CD14-positive monocyte (primary cell): ENCODE measurements at regions not wholly inside any gene's neighbourhood (a gene's known extent, or its start where the extent isn't known, plus 50 kb on each side); places are given as distances from the start of the nearest gene placed in this dataset.

Experiments
- DNase-seq, 3 donors: peaks; one replicate each; pipeline ENCODE4 v3.0.0-alpha.2; 2011 to 2022
- H2AFZ ChIP-seq: 2 replicates; pipeline ENCODE4 v1.6.0; 2012; ENCODE audit warnings: mild to moderate bottlenecking, low read depth, low read length, inconsistent platforms; ENCODE audit not compliant: insufficient read depth, poor library complexity, severe bottlenecking
- H3K27ac ChIP-seq, 2 donors: 1 replicate in 1 of 2; 2 replicates in 1 of 2; pipeline ENCODE4 v1.5.1; 2012 to 2013; ENCODE audit warnings: low read length in 2 of 2, control low read depth in 1 of 2, inconsistent platforms in 1 of 2, low read depth in 1 of 2, mild to moderate bottlenecking in 1 of 2
- H3K27me3 ChIP-seq, 2 donors: one replicate each; pipeline versions ENCODE4 v1.6.0 to v1.6.1; 2011 to 2013; ENCODE audit warnings: low read length in 2 of 2; ENCODE audit not compliant: control insufficient read depth in 2 of 2, insufficient read depth in 2 of 2
- H3K36me3 ChIP-seq, 2 donors: replicated peaks in 1 of 2; 1 replicate in 1 of 2; 2 replicates in 1 of 2; pipeline versions ENCODE4 v1.5.1 to v1.6.1; 2012 to 2013; ENCODE audit warnings: low read length in 2 of 2, control low read depth in 1 of 2, inconsistent platforms in 1 of 2, mild to moderate bottlenecking in 1 of 2; ENCODE audit not compliant: insufficient read depth in 2 of 2, control insufficient read depth in 1 of 2
- H3K4me1 ChIP-seq, 2 donors: 1 replicate in 1 of 2; 2 replicates in 1 of 2; pipeline versions ENCODE4 v1.5.1 to v1.6.1; 2012 to 2013; ENCODE audit warnings: low read length in 2 of 2, control low read depth in 1 of 2, inconsistent platforms in 1 of 2, mild to moderate bottlenecking in 1 of 2, moderate library complexity in 1 of 2; ENCODE audit not compliant: insufficient read depth in 2 of 2, control insufficient read depth in 1 of 2
- H3K4me2 ChIP-seq: replicated peaks from 2 replicates; pipeline ENCODE3; 2012; ENCODE audit warnings: low read length, moderate library complexity, mild to moderate bottlenecking; ENCODE audit not compliant: poor library complexity, severe bottlenecking; ENCODE audit errors: extremely low read depth
- H3K4me3 ChIP-seq, 3 experiments: fragments of 200-600 bp in 1 of 3; sonication (generic) in 1 of 3; replicated peaks in 1 of 3; 1 replicate in 2 of 3; 2 replicates in 1 of 3; pipeline ENCODE4 v1.5.1; 2011 to 2013; ENCODE audit warnings: low read length in 3 of 3, mild to moderate bottlenecking in 3 of 3, control low read depth in 2 of 3, low read depth in 2 of 3, inconsistent platforms in 1 of 3, moderate library complexity in 1 of 3
- H3K79me2 ChIP-seq: 2 replicates; pipeline ENCODE4 v1.6.0; 2012; ENCODE audit warnings: mild to moderate bottlenecking, control low read depth, inconsistent platforms, low read length, moderate library complexity; ENCODE audit not compliant: insufficient read depth
- H3K9ac ChIP-seq: 2 replicates; pipeline ENCODE4 v1.6.0; 2017; ENCODE audit warnings: low read length, mild to moderate bottlenecking; ENCODE audit not compliant: insufficient read depth, poor library complexity, severe bottlenecking
- H3K9me3 ChIP-seq, 2 donors: replicated peaks in 1 of 2; 1 replicate in 1 of 2; 2 replicates in 1 of 2; pipeline versions ENCODE4 v1.5.1 to v1.6.1; 2012 to 2013; ENCODE audit warnings: low read length in 2 of 2, control low read depth in 1 of 2; ENCODE audit not compliant: control insufficient read depth in 1 of 2, insufficient read depth in 1 of 2
- H4K20me1 ChIP-seq: 2 replicates; pipeline ENCODE4 v1.6.0; 2012; ENCODE audit warnings: mild to moderate bottlenecking, low read length, control low read depth, moderate library complexity; ENCODE audit not compliant: insufficient read depth
- H3K27ac Mint-ChIP-seq, 7 donors: one replicate each; pipeline ENCODE4 v1.8.0; 2020; ENCODE audit warnings: mild to moderate bottlenecking in 7 of 7, mixed read lengths in 7 of 7, moderate library complexity in 6 of 7, inconsistent platforms in 2 of 7
- H3K27me3 Mint-ChIP-seq, 3 donors: one replicate each; pipeline ENCODE4 v1.8.0; 2021 to 2022; ENCODE audit warnings: low read depth in 3 of 3, mild to moderate bottlenecking in 3 of 3, mixed read lengths in 3 of 3, moderate library complexity in 3 of 3, inconsistent platforms in 1 of 3
- H3K36me3 Mint-ChIP-seq, 2 donors: one replicate each; pipeline ENCODE4 v1.8.0; 2020; ENCODE audit warnings: mixed read lengths in 2 of 2, inconsistent platforms in 1 of 2, mild to moderate bottlenecking in 1 of 2
- H3K4me1 Mint-ChIP-seq: one replicate; pipeline ENCODE4 v1.8.0; 2020; ENCODE audit warnings: mild to moderate bottlenecking, mixed read lengths
- H3K4me3 Mint-ChIP-seq, 2 donors: one replicate each; pipeline ENCODE4 v1.8.0; 2020; ENCODE audit warnings: mild to moderate bottlenecking in 2 of 2, mixed read lengths in 2 of 2, moderate library complexity in 1 of 2
- H3K9me3 Mint-ChIP-seq, 7 donors: one replicate each; pipeline ENCODE4 v1.8.0; 2020 to 2022; ENCODE audit warnings: mixed read lengths in 7 of 7, mild to moderate bottlenecking in 6 of 7, moderate library complexity in 6 of 7, inconsistent platforms in 2 of 7
- CTCF ChIP-seq: fragments of 200-600 bp; IDR thresholded peaks from one replicate; pipeline ENCODE4 v1.8.0; 2022; ENCODE audit warnings: antibody characterized with exemption, mild to moderate bottlenecking
- WGBS: methylation state at CpG from one replicate; pipeline ENCODE4 v1.1.5; 2013; ENCODE audit warnings: missing lambda C conversion rate; ENCODE audit not compliant: insufficient coverage; 5-methylcytosine and 5-hydroxymethylcytosine counted together
- intact Hi-C, 2 donors: fragments of 100-400 bp; cut with micrococcal nuclease; formaldehyde crosslinking; loops; one replicate each; pipeline versions ENCODE4 v1.15.0 to v1.15.1; 2023

- DNase-seq: no peak
- Histone ChIP-seq H3K9ac (no peak overlapping the region), H3K4me2 (no peak overlapping the region), H4K20me1 (no peaks in the 10 kb centered on the region), H3K36me3 (no peaks in the 10 kb centered on the region), H3K79me2 (no peaks in the 10 kb centered on the region), H3K27ac (no peak overlapping the region), H3K27me3 (no peaks in the 10 kb centered on the region), H3K4me1 (no peaks in the 10 kb centered on the region), H3K9me3 (no peaks in the 10 kb centered on the region), H3K4me3 (no peak overlapping the region), H2AFZ (no peak overlapping the region)
- peaks cover 0 to 5% (median 1%) of the 10 kb centered on the region in 7 donors for H3K9me3 Mint-ChIP-seq
- peaks cover 0 to 2% (median 0%) of the 10 kb centered on the region in 3 donors for H3K27me3 Mint-ChIP-seq
- no peaks in the 10 kb centered on the region for H3K36me3 Mint-ChIP-seq
- no peak overlapping the region for H3K27ac Mint-ChIP-seq
- intact Hi-C loops: no loop called here
- no peak for TF ChIP-seq CTCF
- H3K4me3 Mint-ChIP-seq: no peak overlapping the region
- no peaks in the 10 kb centered on the region for H3K4me1 Mint-ChIP-seq
- WGBS: 100% methylated on average over 1 of the region's 3 CpGs
These were observed 820.8 kb downstream of the MTRR start for GRCh38 chr5:8689773-8690172.

GRCh38 chr5:8691221-8691620 is 822.3 kb downstream of the MTRR start:
- Histone ChIP-seq H3K4me3 (no peak overlapping the region), H3K27ac (no peak overlapping the region), H4K20me1 (no peaks in the 10 kb centered on the region), H3K9ac (no peak overlapping the region), H3K36me3 (no peaks in the 10 kb centered on the region), H3K79me2 (no peaks in the 10 kb centered on the region), H3K27me3 (no peaks in the 10 kb centered on the region), H3K9me3 (no peaks in the 10 kb centered on the region), H3K4me1 (no peaks in the 10 kb centered on the region), H3K4me2 (no peak overlapping the region), H2AFZ (no peak overlapping the region)
- intact Hi-C loops: no loop called here
- no peaks in the 10 kb centered on the region for H3K4me1 Mint-ChIP-seq
- no peak for TF ChIP-seq CTCF
- H3K36me3 Mint-ChIP-seq: no peaks in the 10 kb centered on the region
- DNase-seq: no peak
- peaks cover 0 to 5% (median 1%) of the 10 kb centered on the region in 7 donors for H3K9me3 Mint-ChIP-seq
- peaks cover 0 to 2% (median 0%) of the 10 kb centered on the region in 3 donors for H3K27me3 Mint-ChIP-seq
- no peak overlapping the region for H3K4me3 Mint-ChIP-seq
- no peak overlapping the region for H3K27ac Mint-ChIP-seq
- WGBS: no CpG with 5 or more reads among the region's 2 CpGs
